ENCODE measurements at regions not wholly inside any gene's neighbourhood (a gene's known extent, or its start where the extent isn't known, plus 50 kb on each side); places are given as distances from the start of the nearest gene placed in this dataset.

DNA sequence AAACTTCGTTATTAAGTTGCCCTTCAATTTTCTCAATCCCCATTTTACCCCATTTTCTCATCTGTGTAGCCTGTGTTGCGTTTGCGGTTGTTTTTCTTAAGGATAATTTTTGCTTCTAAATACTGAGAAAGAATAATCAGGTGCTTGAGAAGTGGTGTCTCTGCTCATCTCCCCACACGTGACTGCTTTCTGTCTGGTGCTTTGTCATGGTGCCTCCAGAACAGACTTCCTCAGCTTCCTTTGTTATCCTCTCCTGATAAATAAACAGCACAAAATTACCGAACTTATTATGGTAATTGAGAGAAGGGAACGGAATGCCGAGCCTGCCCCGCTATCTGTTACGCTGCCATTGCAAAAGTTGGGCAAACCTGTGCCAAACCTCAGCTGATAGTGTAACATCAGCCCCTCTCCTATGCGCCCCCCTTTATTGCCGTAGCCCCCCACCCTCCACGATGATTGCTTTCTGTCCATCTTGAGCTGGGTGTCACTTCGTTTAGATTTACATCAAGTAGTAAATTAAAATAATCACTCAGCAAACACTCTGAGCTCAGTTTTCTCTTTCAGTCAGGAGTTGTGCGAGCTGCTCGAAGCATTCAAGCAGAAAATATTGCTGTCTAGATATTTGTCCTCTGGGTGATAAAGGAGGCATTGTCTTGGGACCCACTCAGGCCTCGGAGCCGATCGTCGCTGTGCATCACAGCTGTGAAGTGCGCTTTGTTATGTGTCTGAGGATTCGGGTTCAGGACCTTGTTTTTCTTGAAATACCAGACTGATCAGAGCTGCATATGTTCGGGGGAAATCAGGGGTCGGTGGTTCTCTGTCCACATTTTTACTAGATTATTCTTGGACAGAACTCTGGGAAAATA lies 1008.5 kb upstream of the FANCL start:
- no peak overlapping the region for H3K27ac ChIP-seq (ENCODE audit: low read length)

DNA sequence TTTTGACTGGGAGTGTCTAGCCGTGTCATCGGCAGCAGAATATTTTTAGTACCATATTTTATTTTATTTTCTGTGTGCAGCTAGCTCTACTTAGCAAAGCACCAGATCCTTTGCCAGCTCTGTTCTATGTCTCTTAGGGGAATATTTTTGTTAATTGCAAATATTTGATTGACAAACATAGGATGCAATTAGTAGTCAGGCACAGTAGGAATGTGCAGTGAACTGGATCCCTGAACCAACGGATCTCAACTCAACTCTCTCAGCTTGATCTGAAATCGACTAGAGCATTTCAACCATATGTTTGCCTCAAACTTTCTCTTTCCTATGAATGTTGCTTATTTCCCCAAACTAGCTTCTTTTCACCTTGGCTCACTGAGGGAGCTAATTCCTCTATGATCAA lies 998.0 kb upstream of the FANCL start:
- no peaks in the 10 kb centered on the region for H3K79me2 ChIP-seq (ENCODE audit: insufficient read depth, low read length)
- TF ChIP-seq EZH2 (IDR thresholded peaks at IDR 0.05; ENCODE audit: borderline replicate concordance, low read depth, low read length, severe bottlenecking) = no peak
- TF ChIP-seq, protein P1, sequence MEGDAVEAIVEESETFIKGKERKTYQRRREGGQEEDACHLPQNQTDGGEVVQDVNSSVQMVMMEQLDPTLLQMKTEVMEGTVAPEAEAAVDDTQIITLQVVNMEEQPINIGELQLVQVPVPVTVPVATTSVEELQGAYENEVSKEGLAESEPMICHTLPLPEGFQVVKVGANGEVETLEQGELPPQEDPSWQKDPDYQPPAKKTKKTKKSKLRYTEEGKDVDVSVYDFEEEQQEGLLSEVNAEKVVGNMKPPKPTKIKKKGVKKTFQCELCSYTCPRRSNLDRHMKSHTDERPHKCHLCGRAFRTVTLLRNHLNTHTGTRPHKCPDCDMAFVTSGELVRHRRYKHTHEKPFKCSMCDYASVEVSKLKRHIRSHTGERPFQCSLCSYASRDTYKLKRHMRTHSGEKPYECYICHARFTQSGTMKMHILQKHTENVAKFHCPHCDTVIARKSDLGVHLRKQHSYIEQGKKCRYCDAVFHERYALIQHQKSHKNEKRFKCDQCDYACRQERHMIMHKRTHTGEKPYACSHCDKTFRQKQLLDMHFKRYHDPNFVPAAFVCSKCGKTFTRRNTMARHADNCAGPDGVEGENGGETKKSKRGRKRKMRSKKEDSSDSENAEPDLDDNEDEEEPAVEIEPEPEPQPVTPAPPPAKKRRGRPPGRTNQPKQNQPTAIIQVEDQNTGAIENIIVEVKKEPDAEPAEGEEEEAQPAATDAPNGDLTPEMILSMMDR (IDR thresholded peaks at IDR 0.05; ENCODE audit: borderline replicate concordance, extremely low read depth, low read length, poor library complexity, severe bottlenecking) = no peak
- no peak for DNase-seq
- no peaks in the 10 kb centered on the region for H4K20me1 ChIP-seq (ENCODE audit: insufficient read depth, low read length)
- no peak overlapping the region for H3K9ac ChIP-seq (ENCODE audit: low read depth, low read length)
- H3K4me1 ChIP-seq (ENCODE audit: insufficient read depth, low read length) = no peaks in the 10 kb centered on the region
- ATAC-seq (ENCODE audit: insufficient read depth, low read depth) = no peak
- no peaks in the 10 kb centered on the region for H3K36me3 ChIP-seq (ENCODE audit: insufficient read depth, low read length)
- H3K4me2 ChIP-seq (ENCODE audit: insufficient read depth, low read length) = no peak overlapping the region
- no peaks in the 10 kb centered on the region for H3K27me3 ChIP-seq (ENCODE audit: insufficient read depth, low read length, poor library complexity)
- H3K9me3 ChIP-seq (ENCODE audit: insufficient read depth, low read length, severe bottlenecking) = no peaks in the 10 kb centered on the region
- H3K4me3 ChIP-seq (ENCODE audit: low read depth in 1 of 2, low read length in 2 of 2) = no peak overlapping the region
- no peak overlapping the region for H3K27ac ChIP-seq (ENCODE audit: low read length)
- no peak overlapping the region for H2AFZ ChIP-seq (ENCODE audit: low read depth, low read length)

More for the DNA sequence above, 1008.5 kb upstream of the FANCL start:
- DNase-seq = no peak
- H4K20me1 ChIP-seq (ENCODE audit: insufficient read depth, low read length) = no peaks in the 10 kb centered on the region
- H3K4me2 ChIP-seq (ENCODE audit: insufficient read depth, low read length) = no peak overlapping the region
- no peaks in the 10 kb centered on the region for H3K36me3 ChIP-seq (ENCODE audit: insufficient read depth, low read length)
- H3K27me3 ChIP-seq (ENCODE audit: insufficient read depth, low read length, poor library complexity) = no peaks in the 10 kb centered on the region
- H2AFZ ChIP-seq (ENCODE audit: low read depth, low read length) = no peak overlapping the region
- no peak for ATAC-seq (ENCODE audit: insufficient read depth, low read depth)
- H3K4me1 ChIP-seq (ENCODE audit: insufficient read depth, low read length) = no peaks in the 10 kb centered on the region
- H3K79me2 ChIP-seq (ENCODE audit: insufficient read depth, low read length) = no peaks in the 10 kb centered on the region
- TF ChIP-seq EZH2 (IDR thresholded peaks at IDR 0.05; ENCODE audit: borderline replicate concordance, low read depth, low read length, severe bottlenecking) = no peak
- TF ChIP-seq, protein P1 (IDR thresholded peaks at IDR 0.05; ENCODE audit: borderline replicate concordance, extremely low read depth, low read length, poor library complexity, severe bottlenecking) = no peak
- no peak overlapping the region for H3K4me3 ChIP-seq (ENCODE audit: low read depth in 1 of 2, low read length in 2 of 2)
- no peaks in the 10 kb centered on the region for H3K9me3 ChIP-seq (ENCODE audit: insufficient read depth, low read length, severe bottlenecking)
- H3K9ac ChIP-seq (ENCODE audit: low read depth, low read length) = no peak overlapping the region

DNA sequence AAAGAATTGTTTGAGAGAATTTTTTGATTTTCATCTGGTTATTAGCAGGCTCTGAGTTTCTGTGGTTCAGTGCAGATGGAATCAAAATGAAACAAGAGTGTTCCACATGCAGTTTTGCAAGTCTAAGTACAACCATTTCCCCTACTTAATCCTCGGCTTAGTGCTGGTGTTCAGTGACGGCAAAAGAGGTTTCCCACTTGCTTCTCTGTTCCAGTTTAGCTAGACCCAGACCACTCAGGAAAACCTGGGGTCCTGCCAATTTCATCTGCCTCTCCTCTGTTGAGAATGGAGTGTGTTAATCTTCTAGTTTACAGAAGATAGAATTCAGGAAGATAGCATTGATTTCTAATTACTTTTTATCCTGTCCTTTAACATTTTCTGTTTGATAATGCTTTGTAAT lies 996.2 kb upstream of the FANCL start:
- Histone ChIP-seq H3K79me2 (ENCODE audit: insufficient read depth, low read length) (no peaks in the 10 kb centered on the region), H3K4me1 (ENCODE audit: insufficient read depth, low read length) (no peaks in the 10 kb centered on the region), H3K36me3 (ENCODE audit: insufficient read depth, low read length) (no peaks in the 10 kb centered on the region), H4K20me1 (ENCODE audit: insufficient read depth, low read length) (no peaks in the 10 kb centered on the region), H3K4me2 (ENCODE audit: insufficient read depth, low read length) (no peak overlapping the region), H3K9ac (ENCODE audit: low read depth, low read length) (no peak overlapping the region), H3K27me3 (ENCODE audit: insufficient read depth, low read length, poor library complexity) (no peaks in the 10 kb centered on the region), H3K27ac (ENCODE audit: low read length) (no peak overlapping the region), H2AFZ (ENCODE audit: low read depth, low read length) (no peak overlapping the region), H3K4me3 (ENCODE audit: low read depth in 1 of 2, low read length in 2 of 2) (no peak overlapping the region), H3K9me3 (ENCODE audit: insufficient read depth, low read length, severe bottlenecking) (no peaks in the 10 kb centered on the region)
- no peak for ATAC-seq (ENCODE audit: insufficient read depth, low read depth)
- DNase-seq = no peak
- TF ChIP-seq, protein P1 (IDR thresholded peaks at IDR 0.05; ENCODE audit: borderline replicate concordance, extremely low read depth, low read length, poor library complexity, severe bottlenecking) = no peak
- TF ChIP-seq EZH2 (IDR thresholded peaks at IDR 0.05; ENCODE audit: borderline replicate concordance, low read depth, low read length, severe bottlenecking) = no peak
